Activated CD8-positive, alpha-beta T cell treated with anti-CD3 and anti-CD28 coated beads for 36 hours (primary cell): ENCODE measurements at regions not wholly inside any gene's neighbourhood (a gene's known extent, or its start where the extent isn't known, plus 50 kb on each side); places are given as distances from the start of the nearest gene placed in this dataset.

Experiments used
- ATAC-seq: fragments of 200-7000 bp; cut with Tn5 transposase; one replicate; pipeline ENCODE4 v1.10.0; 2021; ENCODE audit warnings: mild to moderate bottlenecking, moderate library complexity
- CTCF ChIA-PET: fragments of 350-600 bp; sonication (Branson Sonifier 250); formaldehyde crosslinking; loops from one replicate; lab custom pipeline; 2021; ENCODE audit warnings: antibody characterized with exemption; lab: Charles Lee
- POLR2A ChIA-PET: fragments of 350-600 bp; sonication (Branson Sonifier 250); formaldehyde crosslinking; loops from one replicate; lab custom pipeline; 2021; ENCODE audit warnings: antibody characterized with exemption; lab: Charles Lee
- DNase-seq: peaks from one replicate; pipeline ENCODE4 v3.0.0-alpha.2; 2020
- H3K27ac Mint-ChIP-seq: one replicate; pipeline ENCODE4 v1.8.0; 2021; ENCODE audit warnings: mild to moderate bottlenecking, mixed read lengths
- H3K27me3 Mint-ChIP-seq: one replicate; pipeline ENCODE4 v1.8.0; 2021; ENCODE audit warnings: mixed read lengths
- H3K36me3 Mint-ChIP-seq: one replicate; pipeline ENCODE4 v1.8.0; 2021; ENCODE audit warnings: low read depth, mixed read lengths
- H3K4me1 Mint-ChIP-seq: one replicate; pipeline ENCODE4 v1.8.0; 2021; ENCODE audit warnings: low read depth, mixed read lengths
- H3K4me3 Mint-ChIP-seq: one replicate; pipeline ENCODE4 v1.8.0; 2021; ENCODE audit warnings: mild to moderate bottlenecking, moderate library complexity, mixed read lengths
- H3K9me3 Mint-ChIP-seq: one replicate; pipeline ENCODE4 v1.8.0; 2021; ENCODE audit warnings: mixed read lengths
- intact Hi-C: fragments of 100-400 bp; cut with micrococcal nuclease; formaldehyde crosslinking; loops from one replicate; pipeline ENCODE4 v1.10.0; 2022
- TF ChIP-seq, protein P1 (sequence below): fragments of 200-600 bp; IDR thresholded peaks from one replicate; pipeline ENCODE4 v1.8.0; 2022; ENCODE audit warnings: antibody characterized with exemption, mild to moderate bottlenecking

DNA sequence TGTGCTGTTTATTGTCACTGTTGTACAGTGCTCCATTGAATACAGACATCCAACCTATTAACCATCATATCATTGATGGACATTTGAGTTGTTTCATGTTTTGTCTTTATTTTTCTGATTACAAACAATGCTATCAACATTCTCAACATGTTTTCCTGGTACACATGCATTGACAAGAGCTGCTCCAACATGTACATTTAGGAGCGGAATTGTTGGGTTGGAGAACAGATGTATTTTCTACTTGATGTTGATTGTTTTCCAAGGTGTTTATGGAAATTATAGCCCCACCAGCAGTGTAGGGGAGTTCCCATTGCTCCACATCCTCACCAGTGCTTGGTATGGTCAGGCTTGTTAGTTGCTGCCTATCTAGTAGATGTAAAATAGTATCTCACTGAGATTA, 204.1 kb upstream of the CLINT1 start:
- intact Hi-C loops: no loop called here
- DNase-seq: no peak
- no peak for ATAC-seq
- Mint-ChIP-seq H3K36me3 (no peaks in the 10 kb centered on the region), H3K9me3 (no peaks in the 10 kb centered on the region), H3K4me3 (no peak overlapping the region), H3K4me1 (no peaks in the 10 kb centered on the region), H3K27me3 (peaks cover 8% of the 10 kb centered on the region), H3K27ac (no peak overlapping the region)
- TF ChIP-seq, protein P1, sequence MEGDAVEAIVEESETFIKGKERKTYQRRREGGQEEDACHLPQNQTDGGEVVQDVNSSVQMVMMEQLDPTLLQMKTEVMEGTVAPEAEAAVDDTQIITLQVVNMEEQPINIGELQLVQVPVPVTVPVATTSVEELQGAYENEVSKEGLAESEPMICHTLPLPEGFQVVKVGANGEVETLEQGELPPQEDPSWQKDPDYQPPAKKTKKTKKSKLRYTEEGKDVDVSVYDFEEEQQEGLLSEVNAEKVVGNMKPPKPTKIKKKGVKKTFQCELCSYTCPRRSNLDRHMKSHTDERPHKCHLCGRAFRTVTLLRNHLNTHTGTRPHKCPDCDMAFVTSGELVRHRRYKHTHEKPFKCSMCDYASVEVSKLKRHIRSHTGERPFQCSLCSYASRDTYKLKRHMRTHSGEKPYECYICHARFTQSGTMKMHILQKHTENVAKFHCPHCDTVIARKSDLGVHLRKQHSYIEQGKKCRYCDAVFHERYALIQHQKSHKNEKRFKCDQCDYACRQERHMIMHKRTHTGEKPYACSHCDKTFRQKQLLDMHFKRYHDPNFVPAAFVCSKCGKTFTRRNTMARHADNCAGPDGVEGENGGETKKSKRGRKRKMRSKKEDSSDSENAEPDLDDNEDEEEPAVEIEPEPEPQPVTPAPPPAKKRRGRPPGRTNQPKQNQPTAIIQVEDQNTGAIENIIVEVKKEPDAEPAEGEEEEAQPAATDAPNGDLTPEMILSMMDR: no peak
- POLR2A ChIA-PET: no interaction called here
- CTCF ChIA-PET: interaction anchor here (7.8 kb wide), 1 partner anchor 12 kb away, joined by 53 read pairs; no protein-coding TSS in a partner anchor

DNA sequence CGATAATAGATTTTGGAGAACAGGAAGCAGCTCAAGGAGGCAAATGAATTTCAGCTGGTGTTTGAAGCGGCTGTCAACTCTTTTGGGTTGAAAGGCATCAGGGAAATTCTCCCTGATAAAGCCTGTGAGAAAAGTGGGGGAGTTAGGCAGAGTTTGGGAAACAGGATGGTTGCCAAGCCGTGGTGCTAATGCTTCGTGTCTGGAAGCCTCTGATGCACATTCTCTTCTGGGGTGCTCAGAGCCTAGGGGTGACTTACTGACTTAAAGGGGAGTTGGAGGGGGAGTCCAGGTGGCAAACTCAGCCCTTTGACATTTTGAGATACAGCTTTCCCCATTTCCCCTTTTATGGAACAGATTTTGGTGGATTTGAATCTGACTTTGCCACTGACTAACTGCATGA, 202.5 kb upstream of the CLINT1 start:
- ChIA-PET CTCF (interaction anchor here (7.8 kb wide), 1 partner anchor 14 kb away, joined by 53 read pairs; no protein-coding TSS in a partner anchor), POLR2A (no interaction called here)

DNA sequence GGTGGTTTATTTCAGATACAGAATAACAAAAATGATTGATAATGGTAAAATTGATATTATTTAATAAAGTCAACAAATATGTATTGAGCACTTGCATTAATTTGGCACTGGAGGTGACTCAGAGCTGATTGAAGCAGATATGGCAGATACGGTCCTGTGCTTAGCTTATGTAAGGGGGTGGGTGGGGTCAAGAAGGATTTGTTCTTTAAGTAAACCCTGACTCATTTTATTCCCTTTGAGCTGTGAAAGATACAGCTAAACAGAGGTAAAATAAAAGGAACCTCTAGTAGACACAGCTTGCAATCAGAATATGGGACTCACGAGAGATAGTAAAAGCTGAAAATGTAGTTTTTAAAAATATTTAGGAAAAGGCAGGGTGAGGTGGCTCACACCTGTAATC, 201.3 kb upstream of the CLINT1 start:
- TF ChIP-seq, protein P1: no peak
- Mint-ChIP-seq H3K9me3 (no peaks in the 10 kb centered on the region), H3K4me3 (no peak overlapping the region), H3K36me3 (no peaks in the 10 kb centered on the region), H3K4me1 (no peaks in the 10 kb centered on the region), H3K27ac (no peak overlapping the region), H3K27me3 (peaks cover 8% of the 10 kb centered on the region)
- ChIA-PET POLR2A (no interaction called here), CTCF (interaction anchor here (7.8 kb wide), 1 partner anchor 15 kb away, joined by 53 read pairs; no protein-coding TSS in a partner anchor)
- intact Hi-C loops: no loop called here
- no peak for DNase-seq
- ATAC-seq: no peak

More for the DNA sequence above, 202.5 kb upstream of the CLINT1 start:
- Mint-ChIP-seq H3K27me3 (peaks cover 8% of the 10 kb centered on the region), H3K36me3 (no peaks in the 10 kb centered on the region), H3K4me1 (no peaks in the 10 kb centered on the region), H3K9me3 (no peaks in the 10 kb centered on the region), H3K4me3 (no peak overlapping the region), H3K27ac (no peak overlapping the region)
- ATAC-seq (no peak), DNase-seq (no peak)
- TF ChIP-seq, protein P1: no peak
- intact Hi-C loops: no loop called here

- TF ChIP-seq, protein P1: no peak
- intact Hi-C loops: no loop called here
- POLR2A ChIA-PET: interaction anchor here (0.6 to 1.1 kb wide), 2 partner anchors 18 to 1150 kb away, joined by 3 to 4 read pairs; no protein-coding TSS in a partner anchor
- H3K27ac Mint-ChIP-seq: no peak overlapping the region
- DNase-seq (no peak), ATAC-seq (no peak)
- peaks cover 10% of the 10 kb centered on the region for H3K27me3 Mint-ChIP-seq
- H3K9me3 Mint-ChIP-seq: no peaks in the 10 kb centered on the region
- H3K4me1 Mint-ChIP-seq: no peaks in the 10 kb centered on the region
- no peaks in the 10 kb centered on the region for H3K36me3 Mint-ChIP-seq
- CTCF ChIA-PET: interaction anchor here (0.9 to 1.5 kb wide), 2 partner anchors 17 to 116 kb away, joined by 3 read pairs; no protein-coding TSS in a partner anchor
- H3K4me3 Mint-ChIP-seq: no peak overlapping the region
These were observed 199.5 kb upstream of the CLINT1 start for GRCh38 chr5:158058208-158059120.
